ENCODE measurements at regions not wholly inside any gene's neighbourhood (a gene's known extent, or its start where the extent isn't known, plus 50 kb on each side); places are given as distances from the start of the nearest gene placed in this dataset.

DNA sequence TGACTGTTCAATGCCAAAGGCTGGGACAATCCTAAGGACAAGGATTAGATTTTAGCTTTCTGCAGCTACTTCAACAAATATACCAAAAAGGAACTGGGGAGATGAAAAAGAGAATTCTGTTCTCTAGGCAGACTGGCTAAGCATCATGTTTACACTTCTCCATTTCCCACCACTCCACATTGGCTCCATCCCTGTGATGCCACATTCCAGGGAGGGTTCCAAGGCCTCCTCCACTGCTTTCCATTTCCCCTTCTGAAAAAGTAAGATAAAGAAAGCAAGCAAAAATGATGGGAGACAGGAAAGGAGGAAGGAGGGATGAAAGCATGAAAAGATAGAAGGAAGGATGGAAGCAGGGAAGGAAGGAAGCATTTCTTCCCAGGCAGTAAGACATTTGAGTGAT, 315.8 kb downstream of the BLID start:
- TF ChIP-seq TAF1 (IDR thresholded peaks at IDR 0.05; ENCODE audit: borderline replicate concordance, low read depth, low read length) (no peak), JUND (IDR thresholded peaks at IDR 0.05) (no peak), FOXJ3 (CRISPR knock-in tag; IDR thresholded peaks at IDR 0.05) (no peak), RCOR1 (IDR thresholded peaks at IDR 0.05; ENCODE audit: low read length) (no peak), EZH2phosphoT487 (IDR thresholded peaks at IDR 0.05; ENCODE audit: borderline replicate concordance, low read depth) (no peak), TEAD4 (IDR thresholded peaks at IDR 0.05; ENCODE audit: borderline replicate concordance, insufficient read depth) (no peak), SMC3 (IDR thresholded peaks at IDR 0.05; ENCODE audit: low read depth, low read length) (no peak), SIN3A (IDR thresholded peaks at IDR 0.05; ENCODE audit: borderline replicate concordance, low read depth, low read length) (no peak)
- TF ChIP-seq, protein P1, sequence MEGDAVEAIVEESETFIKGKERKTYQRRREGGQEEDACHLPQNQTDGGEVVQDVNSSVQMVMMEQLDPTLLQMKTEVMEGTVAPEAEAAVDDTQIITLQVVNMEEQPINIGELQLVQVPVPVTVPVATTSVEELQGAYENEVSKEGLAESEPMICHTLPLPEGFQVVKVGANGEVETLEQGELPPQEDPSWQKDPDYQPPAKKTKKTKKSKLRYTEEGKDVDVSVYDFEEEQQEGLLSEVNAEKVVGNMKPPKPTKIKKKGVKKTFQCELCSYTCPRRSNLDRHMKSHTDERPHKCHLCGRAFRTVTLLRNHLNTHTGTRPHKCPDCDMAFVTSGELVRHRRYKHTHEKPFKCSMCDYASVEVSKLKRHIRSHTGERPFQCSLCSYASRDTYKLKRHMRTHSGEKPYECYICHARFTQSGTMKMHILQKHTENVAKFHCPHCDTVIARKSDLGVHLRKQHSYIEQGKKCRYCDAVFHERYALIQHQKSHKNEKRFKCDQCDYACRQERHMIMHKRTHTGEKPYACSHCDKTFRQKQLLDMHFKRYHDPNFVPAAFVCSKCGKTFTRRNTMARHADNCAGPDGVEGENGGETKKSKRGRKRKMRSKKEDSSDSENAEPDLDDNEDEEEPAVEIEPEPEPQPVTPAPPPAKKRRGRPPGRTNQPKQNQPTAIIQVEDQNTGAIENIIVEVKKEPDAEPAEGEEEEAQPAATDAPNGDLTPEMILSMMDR (IDR thresholded peaks at IDR 0.05): no peak
- TF ChIP-seq, protein P2, sequence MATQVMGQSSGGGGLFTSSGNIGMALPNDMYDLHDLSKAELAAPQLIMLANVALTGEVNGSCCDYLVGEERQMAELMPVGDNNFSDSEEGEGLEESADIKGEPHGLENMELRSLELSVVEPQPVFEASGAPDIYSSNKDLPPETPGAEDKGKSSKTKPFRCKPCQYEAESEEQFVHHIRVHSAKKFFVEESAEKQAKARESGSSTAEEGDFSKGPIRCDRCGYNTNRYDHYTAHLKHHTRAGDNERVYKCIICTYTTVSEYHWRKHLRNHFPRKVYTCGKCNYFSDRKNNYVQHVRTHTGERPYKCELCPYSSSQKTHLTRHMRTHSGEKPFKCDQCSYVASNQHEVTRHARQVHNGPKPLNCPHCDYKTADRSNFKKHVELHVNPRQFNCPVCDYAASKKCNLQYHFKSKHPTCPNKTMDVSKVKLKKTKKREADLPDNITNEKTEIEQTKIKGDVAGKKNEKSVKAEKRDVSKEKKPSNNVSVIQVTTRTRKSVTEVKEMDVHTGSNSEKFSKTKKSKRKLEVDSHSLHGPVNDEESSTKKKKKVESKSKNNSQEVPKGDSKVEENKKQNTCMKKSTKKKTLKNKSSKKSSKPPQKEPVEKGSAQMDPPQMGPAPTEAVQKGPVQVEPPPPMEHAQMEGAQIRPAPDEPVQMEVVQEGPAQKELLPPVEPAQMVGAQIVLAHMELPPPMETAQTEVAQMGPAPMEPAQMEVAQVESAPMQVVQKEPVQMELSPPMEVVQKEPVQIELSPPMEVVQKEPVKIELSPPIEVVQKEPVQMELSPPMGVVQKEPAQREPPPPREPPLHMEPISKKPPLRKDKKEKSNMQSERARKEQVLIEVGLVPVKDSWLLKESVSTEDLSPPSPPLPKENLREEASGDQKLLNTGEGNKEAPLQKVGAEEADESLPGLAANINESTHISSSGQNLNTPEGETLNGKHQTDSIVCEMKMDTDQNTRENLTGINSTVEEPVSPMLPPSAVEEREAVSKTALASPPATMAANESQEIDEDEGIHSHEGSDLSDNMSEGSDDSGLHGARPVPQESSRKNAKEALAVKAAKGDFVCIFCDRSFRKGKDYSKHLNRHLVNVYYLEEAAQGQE (IDR thresholded peaks at IDR 0.05; ENCODE audit: low read depth, low read length): no peak
- TF ChIP-seq, protein P3, sequence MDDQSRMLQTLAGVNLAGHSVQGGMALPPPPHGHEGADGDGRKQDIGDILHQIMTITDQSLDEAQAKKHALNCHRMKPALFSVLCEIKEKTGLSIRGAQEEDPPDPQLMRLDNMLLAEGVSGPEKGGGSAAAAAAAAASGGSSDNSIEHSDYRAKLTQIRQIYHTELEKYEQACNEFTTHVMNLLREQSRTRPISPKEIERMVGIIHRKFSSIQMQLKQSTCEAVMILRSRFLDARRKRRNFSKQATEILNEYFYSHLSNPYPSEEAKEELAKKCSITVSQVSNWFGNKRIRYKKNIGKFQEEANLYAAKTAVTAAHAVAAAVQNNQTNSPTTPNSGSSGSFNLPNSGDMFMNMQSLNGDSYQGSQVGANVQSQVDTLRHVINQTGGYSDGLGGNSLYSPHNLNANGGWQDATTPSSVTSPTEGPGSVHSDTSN (IDR thresholded peaks at IDR 0.05): no peak
